Spleen (tissue), 3 donors: ENCODE measurements at regions not wholly inside any gene's neighbourhood (a gene's known extent, or its start where the extent isn't known, plus 50 kb on each side); places are given as distances from the start of the nearest gene placed in this dataset.

Experiments used
- POLR2A ChIP-seq, 3 donors: fragments of 450-650 bp; IDR thresholded peaks; one replicate each; pipeline ENCODE4 v1.5.1; 2017; ENCODE audit warnings: antibody characterized with exemption in 3 of 3, mild to moderate bottlenecking in 1 of 3
- POLR2AphosphoS5 ChIP-seq, 3 donors: sonication (generic); formaldehyde crosslinking; IDR thresholded peaks; one replicate each; pipeline ENCODE4 v1.5.1; 2017; ENCODE audit warnings: antibody characterized with exemption in 3 of 3

DNA sequence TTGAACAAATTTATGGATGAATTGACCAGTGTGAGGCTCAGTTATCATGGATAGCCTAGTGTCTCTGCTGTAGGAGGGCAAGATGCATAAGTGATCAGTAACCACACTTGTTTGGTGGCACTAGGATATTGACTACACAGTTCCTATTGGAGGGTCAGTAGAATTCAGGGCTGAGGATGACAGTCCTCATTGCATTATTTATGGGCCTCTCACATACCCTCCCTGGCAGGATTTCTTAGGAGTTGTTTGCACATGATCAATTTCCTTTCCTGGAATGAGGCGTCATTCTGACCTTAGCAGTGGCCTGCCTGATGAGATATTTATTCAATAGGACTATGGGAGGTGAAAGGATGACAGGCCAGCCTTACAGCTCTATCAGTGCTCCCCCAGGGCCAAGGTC, 125.1 kb upstream of the AGBL1 start:
- TF ChIP-seq POLR2AphosphoS5 (IDR thresholded peaks at IDR 0.05) (no peak), POLR2A (IDR thresholded peaks at IDR 0.05) (no peak)
